Neuronal stem cell (in vitro differentiated cells): ENCODE measurements at regions not wholly inside any gene's neighbourhood (a gene's known extent, or its start where the extent isn't known, plus 50 kb on each side); places are given as distances from the start of the nearest gene placed in this dataset.

Source experiments
- DNase-seq: peaks from one replicate; pipeline ENCODE4 v3.0.0-alpha.2; 2013; ENCODE audit warnings: low spot score
- H2AFZ ChIP-seq: one replicate; pipeline ENCODE4 v1.6.1; 2013; ENCODE audit warnings: mild to moderate bottlenecking, low read length, inconsistent platforms
- H2AK5ac ChIP-seq: 2 replicates; pipeline ENCODE4 v1.6.1; 2013; ENCODE audit warnings: low read depth, mild to moderate bottlenecking, inconsistent platforms, low read length, moderate library complexity, mixed read lengths
- H2BK120ac ChIP-seq: 2 replicates; pipeline ENCODE4 v1.6.1; 2013; ENCODE audit warnings: low read depth, mild to moderate bottlenecking, inconsistent platforms, low read length, moderate library complexity, mixed read lengths
- H2BK12ac ChIP-seq: one replicate; pipeline ENCODE4 v1.6.1; 2013; ENCODE audit warnings: low read length, inconsistent platforms
- H2BK15ac ChIP-seq: 2 replicates; pipeline ENCODE4 v1.6.1; 2013; ENCODE audit warnings: mild to moderate bottlenecking, low read length, inconsistent platforms, mixed read lengths
- H2BK5ac ChIP-seq: one replicate; pipeline ENCODE4 v1.6.1; 2013; ENCODE audit warnings: inconsistent platforms, mild to moderate bottlenecking, low read length, moderate library complexity
- H3K14ac ChIP-seq: one replicate; pipeline ENCODE4 v1.6.1; 2013; ENCODE audit warnings: low read length, inconsistent platforms
- H3K18ac ChIP-seq: 2 replicates; pipeline ENCODE4 v1.6.1; 2013; ENCODE audit warnings: low read length, inconsistent platforms
- H3K23ac ChIP-seq: 2 replicates; pipeline ENCODE4 v1.6.1; 2013; ENCODE audit warnings: low read depth, mild to moderate bottlenecking, mixed read lengths, low read length, inconsistent platforms; ENCODE audit not compliant: poor library complexity
- H3K27ac ChIP-seq: replicated peaks from 3 replicates; pipeline ENCODE4 v1.5.1; 2013; ENCODE audit warnings: low read length, inconsistent platforms
- H3K27me3 ChIP-seq, 3 experiments: 2 replicates each; pipeline ENCODE4 v1.6.1; 2013; ENCODE audit warnings: low read length in 3 of 3, mild to moderate bottlenecking in 2 of 3, inconsistent platforms in 1 of 3, low read depth in 1 of 3, mixed read lengths in 1 of 3, moderate library complexity in 1 of 3; ENCODE audit not compliant: control insufficient read depth in 3 of 3, insufficient read depth in 3 of 3
- H3K36me3 ChIP-seq, 2 donors: replicated peaks in 1 of 2; 2 replicates each; pipeline ENCODE4 v1.6.1; 2013; ENCODE audit warnings: low read length in 2 of 2; ENCODE audit not compliant: control insufficient read depth in 2 of 2, insufficient read depth in 2 of 2
- H3K4ac ChIP-seq: 2 replicates; pipeline ENCODE4 v1.6.1; 2013; ENCODE audit warnings: inconsistent platforms, mild to moderate bottlenecking, low read length, moderate library complexity
- H3K4me1 ChIP-seq, 2 donors: 1 replicate in 1 of 2; 2 replicates in 1 of 2; pipeline ENCODE4 v1.6.1; 2013; ENCODE audit warnings: low read length in 2 of 2, low read depth in 1 of 2; ENCODE audit not compliant: control insufficient read depth in 2 of 2, insufficient read depth in 1 of 2
- H3K4me2 ChIP-seq: one replicate; pipeline ENCODE4 v1.6.1; 2013; ENCODE audit warnings: mild to moderate bottlenecking, low read length, inconsistent platforms; ENCODE audit not compliant: insufficient read depth, poor library complexity, severe bottlenecking
- H3K4me3 ChIP-seq, 2 donors: 2 replicates each; pipeline ENCODE4 v1.5.1; 2013; ENCODE audit warnings: low read length in 2 of 2, mild to moderate bottlenecking in 2 of 2, inconsistent platforms in 1 of 2, moderate library complexity in 1 of 2
- H3K79me1 ChIP-seq: one replicate; pipeline ENCODE4 v1.6.1; 2013; ENCODE audit warnings: low read depth, mild to moderate bottlenecking, inconsistent platforms, low read length, moderate library complexity
- H3K9ac ChIP-seq: one replicate; pipeline ENCODE4 v1.6.1; 2013; ENCODE audit warnings: mild to moderate bottlenecking, low read depth, low read length, inconsistent platforms; ENCODE audit not compliant: poor library complexity
- H3K9me3 ChIP-seq, 2 donors: replicated peaks in 1 of 2; 2 replicates each; pipeline versions ENCODE3 to v1.6.1; 2013; ENCODE audit warnings: low read length in 2 of 2, mild to moderate bottlenecking in 2 of 2, inconsistent platforms in 1 of 2, low read depth in 1 of 2, mixed read lengths in 1 of 2, moderate library complexity in 1 of 2; ENCODE audit not compliant: control insufficient read depth in 2 of 2, insufficient read depth in 1 of 2
- H4K8ac ChIP-seq: one replicate; pipeline ENCODE4 v1.6.1; 2013; ENCODE audit warnings: low read depth, mild to moderate bottlenecking, inconsistent platforms, low read length, moderate library complexity
- H4K91ac ChIP-seq: one replicate; pipeline ENCODE4 v1.6.1; 2013; ENCODE audit warnings: low read length, low read depth, mild to moderate bottlenecking, inconsistent platforms; ENCODE audit not compliant: poor library complexity
- WGBS, 2 donors: extraction: QIAGEN DNeasy Blood & Tissue Kit; methylation state at CpG; one replicate each; pipeline ENCODE4 v1.1.7; 2013; ENCODE audit warnings: missing lambda C conversion rate in 2 of 2, mixed read lengths in 1 of 2; ENCODE audit not compliant: insufficient read length in 2 of 2, insufficient replicate concordance in 1 of 2; ENCODE audit errors: extremely low coverage in 2 of 2; 5-methylcytosine and 5-hydroxymethylcytosine counted together

GRCh38 chr7:42627626-42628025 is 284.2 kb downstream of the C7orf25 start:
- Histone ChIP-seq H3K23ac (no peak overlapping the region), H3K4me3 (no peak overlapping the region), H3K79me1 (no peaks in the 10 kb centered on the region), H3K9ac (no peak overlapping the region), H3K18ac (no peak overlapping the region), H2AFZ (no peak overlapping the region), H3K4ac (no peak overlapping the region), H2AK5ac (no peak overlapping the region), H2BK15ac (no peak overlapping the region), H2BK120ac (no peak overlapping the region), H3K27me3 (no peaks in the 10 kb centered on the region), H3K27ac (no peak overlapping the region), H4K8ac (no peak overlapping the region), H4K91ac (no peak overlapping the region), H3K14ac (no peak overlapping the region), H2BK5ac (no peak overlapping the region), H3K4me2 (no peak overlapping the region), H2BK12ac (no peak overlapping the region), H3K36me3 (no peaks in the 10 kb centered on the region), H3K4me1 (no peaks in the 10 kb centered on the region), H3K9me3 (no peaks in the 10 kb centered on the region)
- no peak for DNase-seq
- no CpG with 5 or more reads among the region's 3 CpGs for WGBS, 2 donors

GRCh38 chr7:42627101-42627500 is 284.8 kb downstream of the C7orf25 start:
- Histone ChIP-seq H3K79me1 (no peaks in the 10 kb centered on the region), H3K23ac (no peak overlapping the region), H3K4me3 (no peak overlapping the region), H3K9me3 (no peaks in the 10 kb centered on the region), H3K14ac (no peak overlapping the region), H3K4me1 (no peaks in the 10 kb centered on the region), H2BK120ac (no peak overlapping the region), H4K91ac (no peak overlapping the region), H2BK5ac (no peak overlapping the region), H3K27me3 (no peaks in the 10 kb centered on the region), H3K27ac (no peak overlapping the region), H2AFZ (no peak overlapping the region), H3K4ac (no peak overlapping the region), H2BK12ac (no peak overlapping the region), H3K4me2 (no peak overlapping the region), H3K18ac (no peak overlapping the region), H2AK5ac (no peak overlapping the region), H3K36me3 (no peaks in the 10 kb centered on the region), H2BK15ac (no peak overlapping the region), H4K8ac (no peak overlapping the region), H3K9ac (no peak overlapping the region)
- no CpG with 5 or more reads among the region's 2 CpGs for WGBS, 2 donors
- DNase-seq, result no peak

GRCh38 chr7:42625421-42625820 is 286.4 kb downstream of the C7orf25 start:
- H3K27me3 ChIP-seq, result no peaks in the 10 kb centered on the region
- no peak overlapping the region for H2BK12ac ChIP-seq
- no peak overlapping the region for H4K91ac ChIP-seq
- no peak overlapping the region for H3K23ac ChIP-seq
- no peak overlapping the region for H2AFZ ChIP-seq
- no peak overlapping the region for H3K14ac ChIP-seq
- DNase-seq, result no peak
- H3K9me3 ChIP-seq, result no peaks in the 10 kb centered on the region
- no peak overlapping the region for H2BK15ac ChIP-seq
- no peaks in the 10 kb centered on the region for H3K36me3 ChIP-seq
- no peak overlapping the region for H3K4me2 ChIP-seq
- H2BK120ac ChIP-seq, result no peak overlapping the region
- H4K8ac ChIP-seq, result no peak overlapping the region
- no peak overlapping the region for H3K4me3 ChIP-seq
- no CpG with 5 or more reads among the region's 4 CpGs for WGBS, 2 donors
- H3K4me1 ChIP-seq, result no peaks in the 10 kb centered on the region
- H3K27ac ChIP-seq, result no peak overlapping the region
- H3K9ac ChIP-seq, result no peak overlapping the region
- no peak overlapping the region for H3K18ac ChIP-seq
- H3K79me1 ChIP-seq, result no peaks in the 10 kb centered on the region
- H2AK5ac ChIP-seq, result no peak overlapping the region
- H3K4ac ChIP-seq, result no peak overlapping the region
- H2BK5ac ChIP-seq, result no peak overlapping the region

GRCh38 chr7:42624471-42624870 is 287.4 kb downstream of the C7orf25 start:
- Histone ChIP-seq H3K27me3 (no peaks in the 10 kb centered on the region), H4K91ac (no peak overlapping the region), H2BK5ac (no peak overlapping the region), H3K23ac (no peak overlapping the region), H3K4me3 (no peak overlapping the region), H2AFZ (no peak overlapping the region), H2BK120ac (no peak overlapping the region), H3K27ac (no peak overlapping the region), H3K9me3 (no peaks in the 10 kb centered on the region), H3K79me1 (no peaks in the 10 kb centered on the region), H3K18ac (no peak overlapping the region), H3K4me2 (no peak overlapping the region), H2BK12ac (no peak overlapping the region), H2AK5ac (no peak overlapping the region), H3K4me1 (no peaks in the 10 kb centered on the region), H2BK15ac (no peak overlapping the region), H3K4ac (no peak overlapping the region), H3K14ac (no peak overlapping the region), H4K8ac (no peak overlapping the region), H3K36me3 (no peaks in the 10 kb centered on the region), H3K9ac (no peak overlapping the region)
- DNase-seq, result no peak
